HG02642 (cell line): ENCODE measurements at regions not wholly inside any gene's neighbourhood (a gene's known extent, or its start where the extent isn't known, plus 50 kb on each side); places are given as distances from the start of the nearest gene placed in this dataset.

ENCODE experiments used
- ATAC-seq: cut with Tn5 transposase; IDR thresholded peaks from one replicate; pipeline ENCODE4 v1.9.1; 2021; ENCODE audit warnings: mild to moderate bottlenecking; ENCODE audit not compliant: unreplicated experiment, poor library complexity

- no peak for ATAC-seq
Measured at GRCh38 chr10:54905578-54906192, 104.7 kb upstream of the PCDH15 start.

- no peak for ATAC-seq
Measured at GRCh38 chr10:54904833-54905232, 103.8 kb upstream of the PCDH15 start.

GRCh38 chr10:54903745-54904144, 102.7 kb upstream of the PCDH15 start:
- no peak for ATAC-seq

GRCh38 chr10:54900584-54900983, 99.6 kb upstream of the PCDH15 start:
- ATAC-seq, result no peak

GRCh38 chr10:54880996-54881395, 80.0 kb upstream of the PCDH15 start:
- no peak for ATAC-seq

- ATAC-seq, result no peak
Measured at GRCh38 chr10:54869022-54869421, 68.0 kb upstream of the PCDH15 start.

GRCh38 chr10:54866666-54867065, 65.6 kb upstream of the PCDH15 start:
- ATAC-seq, result no peak

GRCh38 chr10:54854843-54855242, 53.8 kb upstream of the PCDH15 start:
- no peak for ATAC-seq

GRCh38 chr10:54854389-54854788, 53.4 kb upstream of the PCDH15 start:
- no peak for ATAC-seq

- no peak for ATAC-seq
Measured at GRCh38 chr10:54853883-54854282, 52.9 kb upstream of the PCDH15 start.
